ENCODE measurements at regions not wholly inside any gene's neighbourhood (a gene's known extent, or its start where the extent isn't known, plus 50 kb on each side); places are given as distances from the start of the nearest gene placed in this dataset.
"Not testable (repeated sequence)": the region's sequence is repeated elsewhere in the genome, so short reads cannot be mapped to it uniquely, and the experiment has no call there.

DNA sequence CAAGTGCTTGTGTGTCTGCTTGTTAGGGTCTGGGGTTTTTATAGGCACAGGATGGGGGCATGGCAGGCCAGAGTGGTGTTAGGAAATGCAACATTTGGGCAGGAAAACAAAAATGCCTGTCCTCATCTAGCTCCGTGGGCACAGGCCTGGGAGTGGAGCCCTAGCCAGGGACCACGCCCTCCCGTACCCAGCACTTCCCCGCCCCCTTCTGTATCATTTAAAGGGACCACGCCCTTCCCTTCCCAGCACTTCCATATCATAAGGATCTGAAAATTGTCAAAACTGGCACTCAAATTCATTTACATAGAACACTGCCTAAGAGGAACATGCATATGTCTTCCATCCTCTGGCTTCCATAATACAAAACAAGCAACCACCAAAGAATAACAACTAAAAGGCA is 185.8 kb downstream of the B3GLCT start:
- DNase-seq = no peak

DNA sequence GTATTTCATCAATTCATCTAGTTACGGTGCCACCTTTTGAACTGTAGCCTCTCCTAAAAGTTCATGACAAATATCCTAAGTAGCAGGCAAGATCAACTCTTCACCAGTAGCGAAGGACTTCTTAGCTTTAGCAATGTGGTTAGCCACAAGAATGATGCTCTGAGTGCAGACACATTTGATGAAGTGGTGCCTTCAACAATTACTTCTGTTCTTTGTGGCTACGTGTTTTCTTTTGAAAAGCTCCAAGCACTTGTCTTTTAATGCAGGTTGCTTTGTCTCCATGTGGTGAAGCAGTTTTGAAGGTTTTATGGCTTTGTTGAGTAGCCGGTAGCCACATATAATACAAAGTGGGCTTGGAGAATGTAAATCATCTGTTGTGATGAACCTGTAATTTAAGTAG is 194.7 kb downstream of the B3GLCT start:
- DNase-seq = no peak

DNA sequence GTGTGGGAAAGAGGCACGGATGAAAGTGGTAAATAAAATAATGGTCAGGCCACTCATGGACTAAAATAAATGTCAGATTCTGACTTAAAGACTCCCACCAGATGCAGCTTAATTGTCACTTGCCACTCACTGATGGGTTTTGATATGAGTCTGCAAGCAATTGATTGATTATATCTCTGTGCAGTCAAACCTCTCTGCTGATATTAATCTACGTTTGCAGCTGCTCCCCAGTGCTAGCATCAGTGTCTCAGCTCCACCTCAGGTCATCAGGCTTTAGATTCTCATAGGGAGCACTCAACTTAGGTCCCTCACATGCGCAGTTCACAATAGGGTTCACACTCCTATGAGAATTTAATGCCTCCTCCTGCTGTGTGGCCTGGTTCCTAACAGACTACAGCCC is 195.3 kb downstream of the B3GLCT start:
- DNase-seq = no peak

DNA sequence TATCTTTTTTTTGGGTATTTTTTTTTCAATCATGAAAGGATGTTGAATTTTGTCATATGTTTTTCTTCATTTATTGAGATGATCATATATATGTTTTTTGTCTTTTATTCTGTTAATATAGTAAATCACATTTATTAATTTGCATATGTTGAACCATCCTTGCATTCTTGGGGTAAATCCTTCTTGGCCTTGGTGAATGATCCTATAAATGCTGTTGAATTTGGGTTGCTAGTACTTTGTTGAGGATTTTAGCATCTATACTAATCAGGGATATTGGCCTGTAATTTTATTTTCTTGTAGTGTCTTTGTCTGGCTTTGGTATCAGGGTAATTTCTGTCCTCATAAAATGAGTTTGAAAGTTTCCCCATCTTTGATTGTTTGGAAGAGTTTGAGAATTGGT is 199.9 kb downstream of the B3GLCT start:
- no peak for DNase-seq

DNA sequence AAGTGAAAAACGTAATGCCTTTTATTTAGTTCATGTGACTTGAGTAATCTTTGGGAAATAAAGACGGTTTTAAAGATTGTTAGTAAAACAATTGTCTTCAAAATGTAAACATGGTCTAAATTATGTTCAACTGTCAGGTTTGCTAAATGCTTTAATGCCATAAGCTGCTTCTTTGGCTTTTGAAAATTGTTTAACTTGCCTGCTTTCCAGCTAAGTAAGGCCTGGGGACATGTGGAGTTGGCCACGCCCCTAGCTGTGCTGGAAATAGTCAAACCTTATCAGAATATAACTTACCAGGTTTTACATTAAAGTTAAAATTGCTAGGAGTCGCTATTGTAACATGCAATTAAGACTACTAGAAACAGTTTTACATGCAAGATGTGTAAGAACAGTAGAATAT is 203.9 kb downstream of the B3GLCT start:
- not testable (repeated sequence) for DNase-seq

DNA sequence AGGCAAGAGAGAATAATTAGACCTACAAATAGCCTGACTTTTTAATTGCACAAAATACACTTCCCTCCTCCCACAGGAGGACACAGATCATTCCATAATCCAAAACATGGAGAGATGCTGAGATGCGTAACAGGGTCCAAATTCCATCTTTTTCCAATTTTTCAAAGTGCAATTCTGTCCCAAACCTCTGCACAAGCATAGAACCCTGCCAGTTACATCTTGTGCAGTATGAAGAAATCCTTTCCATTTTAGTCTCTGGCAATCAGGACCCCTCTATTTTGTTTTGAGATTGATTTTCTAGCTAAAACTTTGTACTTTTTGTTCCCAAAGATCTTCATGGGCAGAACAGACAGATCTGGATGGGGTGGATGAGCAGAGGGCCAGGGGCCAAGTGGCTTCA is 209.2 kb downstream of the B3GLCT start:
- no peak for DNase-seq

DNA sequence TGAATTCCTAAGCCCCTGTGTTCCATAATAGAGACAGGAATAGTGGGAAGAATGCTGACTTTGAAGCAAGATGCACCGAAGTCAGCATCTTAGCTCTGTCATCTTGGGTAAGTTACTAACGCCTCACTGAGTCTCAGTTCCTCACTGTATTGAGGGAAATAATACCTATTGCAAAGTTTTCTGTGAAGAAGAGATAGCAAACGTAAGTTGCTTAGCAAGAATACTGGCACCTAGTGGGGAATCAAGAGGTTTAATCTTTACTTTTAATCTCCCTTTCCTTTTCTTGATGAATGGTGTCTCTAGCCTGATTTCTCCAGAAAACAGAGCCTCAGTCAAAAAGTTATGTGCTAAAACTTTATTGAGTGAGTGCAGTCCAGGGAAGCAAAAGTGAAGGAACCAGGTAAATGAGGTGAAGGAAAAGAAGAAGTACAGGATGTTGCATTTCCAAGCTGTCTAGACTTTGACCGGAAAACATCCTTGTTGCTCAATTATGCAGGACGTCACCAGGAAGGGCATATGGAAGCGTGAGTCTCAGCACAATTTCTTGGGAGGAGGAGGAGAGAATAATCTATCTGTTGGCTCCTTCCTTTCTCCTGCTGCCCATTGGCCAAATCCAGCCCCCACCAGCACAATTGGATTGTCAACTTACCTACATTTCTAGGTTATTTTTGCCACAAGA is 210.0 kb downstream of the B3GLCT start:
- no peak for DNase-seq

DNA sequence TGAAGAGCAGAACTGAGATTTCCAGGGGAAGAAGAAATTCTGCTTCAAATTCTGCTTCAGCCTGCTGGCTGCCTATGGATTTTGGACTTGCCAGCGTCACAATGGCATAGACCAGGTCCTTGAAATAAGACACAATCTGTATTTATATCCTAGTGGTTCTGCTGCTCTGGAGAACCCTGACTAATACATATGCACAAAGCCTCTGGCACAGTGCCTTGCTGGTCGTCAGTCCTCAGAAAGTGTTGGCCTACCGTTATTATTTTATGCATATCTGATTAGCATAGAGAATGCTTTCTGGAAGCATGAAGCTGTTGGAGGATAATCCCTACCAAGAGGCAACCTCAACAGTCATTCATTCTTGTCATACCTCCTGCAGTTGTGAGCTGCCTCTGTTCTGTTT is 213.7 kb downstream of the B3GLCT start:
- DNase-seq = no peak

DNA sequence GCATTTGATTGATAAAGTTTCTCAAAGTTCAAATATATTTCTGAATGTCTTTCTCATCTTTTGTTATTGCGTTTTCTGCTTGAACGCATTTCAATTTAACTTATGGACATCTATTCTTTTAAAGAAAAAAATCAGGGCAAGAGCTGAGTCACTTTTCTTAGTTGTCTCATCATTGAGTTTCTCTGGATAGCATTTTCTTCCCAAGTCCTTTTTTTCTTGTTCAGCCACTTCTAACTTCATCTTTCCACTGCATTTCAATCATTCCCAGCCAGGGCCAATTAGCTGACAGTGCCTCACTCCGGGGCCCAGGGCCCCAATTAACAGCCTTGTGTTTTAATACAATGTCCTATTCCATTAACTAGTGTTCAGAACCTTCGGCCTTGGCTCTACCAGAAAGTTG is 216.3 kb downstream of the B3GLCT start:
- no peak for DNase-seq

DNA sequence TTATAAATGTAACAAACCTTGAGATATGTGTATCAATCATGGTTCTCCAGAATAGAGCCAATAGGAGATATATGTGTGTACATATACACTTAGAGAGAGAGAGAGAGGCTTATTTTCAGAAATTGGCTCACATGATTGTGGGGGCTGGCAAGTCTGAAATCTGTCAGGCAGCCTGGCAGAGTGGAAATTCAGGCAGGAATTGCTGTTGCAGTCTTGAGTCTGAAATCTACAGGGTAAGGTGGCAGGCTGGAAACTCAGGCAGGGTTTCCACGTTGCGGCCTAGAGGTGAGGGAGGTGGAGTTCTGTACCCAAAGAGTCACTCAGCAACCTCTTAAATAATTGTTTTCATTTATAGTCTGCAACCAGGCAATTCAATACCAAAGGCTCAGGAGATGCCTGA is 218.4 kb downstream of the B3GLCT start:
- no peak for DNase-seq

DNA sequence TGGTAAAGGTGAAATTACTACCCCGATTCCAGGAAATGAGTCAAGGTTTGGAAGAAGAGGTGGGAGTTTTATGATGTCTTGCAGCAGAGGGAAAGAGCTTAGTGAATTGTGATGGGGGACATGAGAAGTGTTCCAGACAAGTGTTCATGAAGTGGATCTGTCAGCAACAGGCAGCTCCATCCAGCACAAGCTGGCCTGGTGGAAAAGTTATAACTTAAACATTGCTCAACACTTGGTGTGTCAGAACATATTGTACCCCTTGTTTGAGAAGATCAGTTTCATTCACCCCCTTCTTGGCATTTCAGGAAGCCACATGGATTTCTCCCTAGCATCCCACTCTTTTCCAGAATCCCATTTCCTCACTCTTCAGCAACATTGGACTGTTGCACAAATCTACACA is 222.0 kb downstream of the B3GLCT start:
- DNase-seq = no peak

DNA sequence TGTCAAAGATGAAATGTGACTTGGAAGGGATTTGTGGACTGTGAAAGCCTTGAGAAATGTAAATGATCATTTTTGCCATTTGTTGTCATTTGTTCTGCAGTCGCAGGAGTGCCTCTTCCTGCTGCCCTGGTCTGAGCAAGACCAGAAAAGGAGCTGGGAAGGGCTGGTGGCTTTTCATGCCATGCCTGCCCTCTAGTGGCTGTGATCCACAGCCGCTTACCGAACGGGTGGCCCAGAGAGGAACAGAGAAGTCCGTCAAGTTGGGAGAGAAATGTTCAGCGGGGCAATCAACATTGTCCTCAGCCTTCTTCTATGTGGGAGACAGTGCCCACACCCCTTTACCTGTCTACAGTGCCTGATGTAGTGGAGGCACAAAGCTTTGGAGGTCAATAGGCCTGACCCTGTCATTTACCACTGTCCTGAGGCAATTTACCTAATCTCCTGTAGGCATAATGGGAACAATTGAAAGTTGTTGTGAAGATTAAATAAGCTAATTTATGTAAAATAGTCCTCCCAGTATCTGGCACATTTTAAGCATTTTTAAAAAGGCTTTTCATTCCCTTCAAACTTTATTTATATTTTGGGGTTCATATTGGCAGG is 224.5 kb downstream of the B3GLCT start:
- DNase-seq = peak; percentile 60

DNA sequence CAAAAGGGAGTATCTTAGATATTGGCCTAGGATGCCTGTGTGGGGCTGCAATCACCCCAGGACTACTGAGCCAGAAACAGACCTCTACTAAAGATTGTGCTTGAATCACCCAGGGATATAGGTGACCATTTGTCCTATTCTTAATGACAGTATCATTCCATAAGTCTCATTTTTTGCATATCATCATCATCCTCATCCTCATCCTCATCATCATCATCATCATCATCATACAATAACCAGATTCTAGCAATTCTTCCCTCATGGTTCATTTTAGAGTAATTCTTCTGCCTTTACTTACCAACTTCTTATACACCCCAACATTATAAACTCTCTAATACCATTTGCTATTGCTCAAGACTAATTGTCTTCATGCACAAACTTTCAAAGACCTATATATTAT is 226.6 kb downstream of the B3GLCT start:
- no peak for DNase-seq

DNA sequence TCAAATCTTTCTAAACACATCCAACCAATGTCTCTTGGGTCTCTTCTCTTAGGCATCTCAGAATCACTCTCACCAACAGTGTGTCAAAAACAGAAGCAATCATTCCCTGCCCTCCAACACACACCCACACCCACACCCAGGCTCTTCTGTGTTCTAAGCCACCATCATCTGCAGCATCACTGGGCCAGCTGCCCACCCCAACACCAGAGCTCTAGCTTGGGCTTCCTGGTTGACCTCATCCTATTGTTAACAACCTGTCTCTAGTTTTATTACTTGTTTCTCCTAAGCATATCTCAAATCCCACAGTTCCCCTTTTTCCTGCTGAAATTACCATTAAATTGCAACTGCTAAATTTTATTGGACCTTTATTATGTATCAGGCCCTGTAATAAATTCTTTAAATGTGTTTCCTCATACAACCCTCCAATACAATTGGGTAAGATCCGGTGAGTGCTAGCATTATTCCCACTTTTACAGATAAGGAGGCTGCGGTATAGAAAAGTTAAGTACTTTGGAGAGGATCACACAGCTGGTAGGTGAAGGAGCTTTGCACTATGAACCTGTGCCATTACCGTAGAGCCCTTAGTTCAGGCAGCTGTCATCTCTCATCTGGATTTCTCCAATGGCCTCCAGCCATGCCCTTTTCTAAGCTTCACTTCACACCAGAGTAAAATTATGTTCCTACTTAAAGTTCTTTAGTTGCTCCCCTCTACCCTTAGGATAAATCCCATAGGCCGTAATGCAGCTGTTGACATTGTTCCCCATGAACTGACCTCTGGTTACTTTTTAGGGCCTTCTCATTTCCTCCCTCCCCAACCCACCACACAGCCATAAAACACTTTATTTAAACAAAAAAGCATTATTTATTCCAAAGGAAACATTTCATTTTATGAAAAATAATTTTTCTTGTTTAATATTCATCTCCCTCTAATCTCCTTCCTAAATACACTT is 227.7 kb downstream of the B3GLCT start:
- no peak for DNase-seq

DNA sequence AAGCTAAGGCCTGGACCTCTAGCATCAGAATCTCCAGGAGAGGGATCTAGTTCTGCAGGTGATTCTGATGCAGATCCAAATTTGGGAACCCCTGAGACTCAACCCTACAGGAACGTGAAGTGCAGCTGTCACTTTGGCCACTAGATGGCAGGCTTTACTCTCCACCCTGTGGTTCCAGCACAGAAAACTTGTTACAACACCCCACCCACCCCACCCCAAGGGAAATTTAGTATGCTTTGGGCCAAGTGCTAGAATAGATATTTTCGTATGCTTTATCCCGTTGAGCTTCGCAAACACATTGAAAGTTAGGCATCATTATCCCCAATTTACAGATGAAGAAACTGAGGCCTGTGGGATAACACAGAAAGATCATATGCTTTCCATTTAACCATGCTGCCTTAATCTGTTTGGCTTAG is 232.0 kb downstream of the B3GLCT start:
- peak; percentile 13 for DNase-seq

DNA sequence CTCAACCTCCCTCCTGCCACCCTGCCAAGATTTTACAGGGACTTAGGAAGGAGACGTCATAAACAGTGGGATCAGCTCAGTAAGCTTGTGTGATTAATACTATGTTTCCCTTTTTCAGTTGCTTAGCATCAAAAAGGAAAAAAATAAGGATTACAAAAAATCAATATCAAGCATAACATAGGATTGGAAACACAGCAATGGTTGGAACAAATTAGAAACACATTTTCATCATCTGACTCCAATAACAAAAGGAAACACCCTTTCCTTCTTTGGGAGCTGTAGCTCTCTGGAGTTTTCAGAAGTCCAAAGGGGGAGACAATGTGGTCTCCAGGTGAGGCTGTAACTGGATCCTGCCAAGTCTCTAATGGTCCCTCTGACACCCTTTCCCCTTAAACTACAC is 233.4 kb downstream of the B3GLCT start:
- DNase-seq = no peak

DNA sequence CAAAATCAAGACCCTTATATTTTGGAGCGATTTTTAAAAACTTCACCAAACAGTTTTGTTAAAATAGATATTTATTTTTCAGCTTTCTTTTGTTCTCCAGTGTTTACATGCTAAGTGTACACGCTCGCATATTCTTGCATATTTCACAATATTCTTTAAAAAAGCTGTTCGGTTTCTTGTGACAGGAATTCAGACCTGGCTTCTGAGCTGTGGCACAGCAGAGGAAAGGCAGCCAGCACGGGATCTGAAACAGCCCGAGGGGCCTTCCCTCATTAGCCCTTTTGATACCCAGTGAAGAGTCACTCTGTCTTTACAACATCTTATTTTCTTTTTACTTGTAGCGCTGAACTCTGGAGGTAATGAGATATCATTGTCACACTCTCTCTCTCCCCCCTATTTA is 234.0 kb downstream of the B3GLCT start:
- DNase-seq = no peak

DNA sequence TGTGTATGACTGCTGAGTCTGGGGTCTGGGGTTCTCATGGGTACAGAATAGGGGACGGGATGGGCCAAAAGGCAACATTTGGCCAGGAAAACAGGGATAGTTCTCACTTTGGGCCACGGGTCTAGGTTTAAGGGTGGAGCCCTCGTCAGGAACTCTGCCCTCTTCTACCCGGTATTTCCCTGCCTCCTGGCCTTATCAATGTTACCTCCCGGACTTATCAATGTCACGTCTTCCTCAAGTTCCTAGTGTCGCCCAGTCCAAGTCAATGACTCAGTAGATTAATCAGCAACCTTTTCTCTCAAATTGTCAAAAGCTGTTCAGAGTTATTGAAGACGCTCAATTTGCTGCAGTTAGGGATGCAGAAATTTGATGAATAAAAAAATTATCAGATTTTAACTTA is 234.8 kb downstream of the B3GLCT start:
- DNase-seq = no peak

DNA sequence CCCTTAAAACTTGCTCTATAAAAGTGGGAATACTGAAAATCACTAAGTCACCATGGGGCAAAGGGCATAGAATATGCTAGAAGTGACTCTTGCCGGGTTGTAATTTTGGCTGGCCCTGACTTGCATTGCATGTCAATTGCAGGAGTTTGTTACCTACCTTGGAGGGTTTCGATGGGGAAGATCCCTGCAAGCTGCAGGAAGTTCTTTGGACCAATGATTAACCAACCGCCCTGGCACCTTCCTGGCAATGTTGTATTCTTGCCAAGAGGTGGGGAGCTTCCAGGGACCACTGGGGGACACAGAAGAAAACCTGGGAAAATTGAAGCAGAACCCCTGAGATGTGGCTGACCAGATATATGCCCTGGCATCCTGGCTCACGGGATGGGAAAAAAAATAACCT is 235.8 kb downstream of the B3GLCT start:
- DNase-seq = no peak

DNA sequence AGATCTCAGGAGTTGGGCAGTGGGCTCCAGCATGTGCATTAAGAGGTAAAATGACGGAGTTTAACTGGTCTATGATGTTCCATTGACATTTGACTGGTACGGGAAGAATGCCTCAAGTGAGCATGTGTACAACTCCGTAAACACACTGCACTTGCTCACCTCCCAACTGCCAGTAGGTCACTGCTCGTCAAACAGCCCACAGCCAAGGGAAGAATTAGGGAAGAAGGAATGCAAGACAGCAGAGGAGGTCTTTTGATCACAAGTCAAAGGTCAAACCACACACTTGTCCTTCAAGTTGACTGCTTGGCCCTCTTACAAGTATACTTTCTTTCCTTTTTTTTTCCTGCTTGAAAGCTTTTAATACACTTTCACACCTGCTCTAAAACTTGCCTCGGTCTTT is 236.7 kb downstream of the B3GLCT start:
- no peak for DNase-seq

DNA sequence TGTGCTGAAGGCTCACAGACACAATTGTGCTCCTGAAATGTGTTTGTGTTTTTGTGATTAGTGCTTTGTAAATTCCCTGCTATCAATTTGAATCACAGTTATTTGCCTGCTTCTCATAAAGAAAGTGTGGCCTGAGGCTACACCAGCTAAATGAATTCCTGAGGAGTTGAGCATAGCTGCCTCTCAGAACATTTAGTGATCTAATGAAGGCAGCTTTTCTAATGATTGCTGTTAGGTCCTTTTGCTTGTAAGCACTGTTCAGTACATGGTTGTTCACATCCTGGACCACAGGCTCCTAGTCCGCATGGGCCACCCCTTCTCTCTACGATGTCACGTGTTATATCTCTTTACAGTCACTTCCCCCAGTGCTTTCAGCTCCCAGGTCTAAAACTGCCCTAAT is 238.2 kb downstream of the B3GLCT start:
- DNase-seq = no peak

DNA sequence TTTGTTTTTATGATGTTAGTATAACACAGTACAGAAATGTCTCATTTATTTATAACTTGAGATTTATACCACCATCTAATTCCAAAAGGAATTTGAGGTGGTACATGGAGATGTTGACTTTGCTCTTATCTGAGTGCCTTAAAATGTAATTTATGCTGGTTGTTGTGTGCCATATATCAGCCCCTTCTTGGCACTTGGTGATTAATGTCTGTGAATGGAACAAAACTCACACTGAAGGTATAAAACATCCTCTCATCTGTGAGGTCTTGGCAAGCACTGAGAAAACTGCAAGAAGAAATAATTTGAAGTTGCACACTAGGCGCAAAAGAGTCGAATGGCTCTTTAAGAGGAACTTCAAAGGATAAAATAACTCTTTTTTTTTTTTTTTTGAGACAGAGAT is 240.4 kb downstream of the B3GLCT start:
- DNase-seq = no peak

DNA sequence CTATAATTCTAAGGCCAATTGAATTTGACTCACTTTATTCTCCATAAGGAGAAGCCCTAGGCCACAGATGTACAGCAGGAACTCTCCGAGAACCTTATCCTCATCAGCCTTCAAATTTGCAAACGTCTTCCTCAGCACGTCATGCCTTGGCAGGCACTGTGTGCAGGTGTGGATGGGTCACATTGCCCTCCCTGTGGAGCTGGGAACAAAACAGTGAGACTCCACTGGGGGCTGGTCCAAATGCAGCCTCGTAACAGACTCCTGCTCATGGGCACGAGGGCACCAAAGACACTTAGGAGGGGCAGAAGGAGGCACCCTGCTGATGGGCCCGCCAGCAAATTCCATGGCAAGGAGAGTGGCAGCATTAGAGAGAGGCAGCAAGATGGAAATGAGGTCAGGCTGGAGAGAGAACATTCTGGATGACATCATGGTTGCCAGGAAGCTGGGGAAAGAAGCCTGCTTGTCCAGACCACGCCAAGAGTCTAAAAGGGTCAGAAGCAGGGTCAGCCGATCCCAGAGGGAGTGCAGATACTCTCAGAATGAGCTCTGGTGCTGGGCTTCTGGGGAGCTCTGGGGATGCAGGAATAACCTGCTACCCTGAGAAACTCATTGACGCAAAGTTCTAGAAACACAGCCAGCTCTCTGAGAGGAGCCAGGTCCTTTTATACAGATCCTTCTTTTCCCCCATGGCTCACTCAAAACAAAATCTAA is 242.2 kb downstream of the B3GLCT start:
- no peak for DNase-seq

Data from occipital lobe (tissue), 1 donor.